HG03097 (cell line): ENCODE measurements at regions not wholly inside any gene's neighbourhood (a gene's known extent, or its start where the extent isn't known, plus 50 kb on each side); places are given as distances from the start of the nearest gene placed in this dataset.
"Not testable (repeated sequence)": the region's sequence is repeated elsewhere in the genome, so short reads cannot be mapped to it uniquely, and the experiment has no call there.

Experiments
- ATAC-seq: cut with Tn5 transposase; IDR thresholded peaks from one replicate; pipeline ENCODE4 v1.9.1; 2021; ENCODE audit not compliant: unreplicated experiment, low FRiP score

GRCh38 chr2:44051593-44052347 lies 56.0 kb upstream of the LRPPRC start:
- no peak for ATAC-seq

- ATAC-seq: no peak
Observed at GRCh38 chr2:44052584-44052983, 56.8 kb upstream of the LRPPRC start.

GRCh38 chr2:44053052-44053451 lies 57.3 kb upstream of the LRPPRC start:
- no peak for ATAC-seq

- no peak for ATAC-seq
Observed at GRCh38 chr2:44053456-44053855, 57.7 kb upstream of the LRPPRC start.

GRCh38 chr2:44055229-44055628 lies 59.4 kb upstream of the LRPPRC start:
- ATAC-seq: no peak

GRCh38 chr2:44055664-44056063 lies 59.9 kb upstream of the LRPPRC start:
- ATAC-seq: no peak

GRCh38 chr2:44056947-44057346 lies 61.2 kb upstream of the LRPPRC start:
- ATAC-seq: no peak

GRCh38 chr2:44060286-44060685 lies 64.5 kb upstream of the LRPPRC start:
- not testable (repeated sequence) for ATAC-seq

- no peak for ATAC-seq
Observed at GRCh38 chr2:44060990-44061389, 65.2 kb upstream of the LRPPRC start.

GRCh38 chr2:44061469-44061868 lies 65.7 kb upstream of the LRPPRC start:
- ATAC-seq: no peak

GRCh38 chr2:44061876-44062275 lies 66.1 kb upstream of the LRPPRC start:
- ATAC-seq: no peak

- no peak for ATAC-seq
Observed at GRCh38 chr2:44063033-44063432, 67.2 kb upstream of the LRPPRC start.

- ATAC-seq: not testable (repeated sequence)
Observed at GRCh38 chr2:44064281-44064680, 68.5 kb upstream of the LRPPRC start.

GRCh38 chr2:44067012-44067790 lies 71.4 kb upstream of the LRPPRC start:
- ATAC-seq: not testable (repeated sequence)

- not testable (repeated sequence) for ATAC-seq
Observed at GRCh38 chr2:44067791-44068181, 72.0 kb upstream of the LRPPRC start.

- ATAC-seq: no peak
Observed at GRCh38 chr2:44071454-44072046, 75.8 kb upstream of the LRPPRC start.

GRCh38 chr2:44073667-44074066 lies 77.9 kb upstream of the LRPPRC start:
- not testable (repeated sequence) for ATAC-seq

GRCh38 chr2:44074795-44075194 lies 79.0 kb upstream of the LRPPRC start:
- not testable (repeated sequence) for ATAC-seq

GRCh38 chr2:44075541-44075940 lies 79.8 kb upstream of the LRPPRC start:
- no peak for ATAC-seq

- no peak for ATAC-seq
Observed at GRCh38 chr2:44077942-44078511, 82.2 kb upstream of the LRPPRC start.

GRCh38 chr2:44079686-44080085 lies 83.9 kb upstream of the LRPPRC start:
- ATAC-seq: no peak
